ENCODE measurements at regions not wholly inside any gene's neighbourhood (a gene's known extent, or its start where the extent isn't known, plus 50 kb on each side); places are given as distances from the start of the nearest gene placed in this dataset.

- no peak for TF ChIP-seq CTCF (conservative IDR thresholded peaks at IDR 0.05)
- no peak for DNase-seq (ENCODE audit: low read depth, low spot score)
- H3K4me3 Mint-ChIP-seq: no peak overlapping the region
- no peaks in the 10 kb centered on the region for H3K27me3 Mint-ChIP-seq (ENCODE audit: low read depth)
- H3K27ac Mint-ChIP-seq (ENCODE audit: unreplicated experiment): no peak overlapping the region
- H3K36me3 Mint-ChIP-seq (ENCODE audit: low read depth): peaks cover 54% of the 10 kb centered on the region
- peaks cover 5% of the 10 kb centered on the region for H3K4me1 Mint-ChIP-seq
- H3K9me3 Mint-ChIP-seq: peaks cover 13% of the 10 kb centered on the region
Observed at GRCh38 chr17:21540502-21540901, 151.8 kb upstream of the KCNJ18 start.

- H3K27ac Mint-ChIP-seq (ENCODE audit: unreplicated experiment): no peak overlapping the region
- no peak overlapping the region for H3K4me3 Mint-ChIP-seq
Observed at GRCh38 chr17:21542070-21542469, 150.3 kb upstream of the KCNJ18 start.

GRCh38 chr17:21542991-21543390, 149.3 kb upstream of the KCNJ18 start:
- Mint-ChIP-seq H3K27me3 (ENCODE audit: low read depth) (no peaks in the 10 kb centered on the region), H3K36me3 (ENCODE audit: low read depth) (peaks cover 39% of the 10 kb centered on the region), H3K9me3 (peaks cover 7% of the 10 kb centered on the region), H3K4me3 (no peak overlapping the region), H3K27ac (ENCODE audit: unreplicated experiment) (no peak overlapping the region), H3K4me1 (peaks cover 6% of the 10 kb centered on the region)
- DNase-seq (ENCODE audit: low read depth, low spot score): no peak
- no peak for TF ChIP-seq CTCF (conservative IDR thresholded peaks at IDR 0.05)

More at GRCh38 chr17:21542070-21542469, 150.3 kb upstream of the KCNJ18 start:
- Mint-ChIP-seq H3K27me3 (ENCODE audit: low read depth) (no peaks in the 10 kb centered on the region), H3K9me3 (peaks cover 13% of the 10 kb centered on the region), H3K4me1 (peaks cover 4% of the 10 kb centered on the region), H3K36me3 (ENCODE audit: low read depth) (peaks cover 45% of the 10 kb centered on the region)
- no peak for DNase-seq (ENCODE audit: low read depth, low spot score)
- TF ChIP-seq CTCF (conservative IDR thresholded peaks at IDR 0.05): no peak

GRCh38 chr17:21545064-21545463, 147.3 kb upstream of the KCNJ18 start:
- Mint-ChIP-seq H3K4me1 (peaks cover 27% of the 10 kb centered on the region), H3K4me3 (no peak overlapping the region), H3K27ac (ENCODE audit: unreplicated experiment) (no peak overlapping the region), H3K27me3 (ENCODE audit: low read depth) (no peaks in the 10 kb centered on the region), H3K9me3 (no peaks in the 10 kb centered on the region), H3K36me3 (ENCODE audit: low read depth) (peaks cover 28% of the 10 kb centered on the region)
- DNase-seq (ENCODE audit: low read depth, low spot score): no peak
- no peak for TF ChIP-seq CTCF (conservative IDR thresholded peaks at IDR 0.05)

GRCh38 chr17:21548236-21548635, 144.1 kb upstream of the KCNJ18 start:
- Mint-ChIP-seq H3K9me3 (peaks cover 4% of the 10 kb centered on the region), H3K4me1 (peaks cover 37% of the 10 kb centered on the region), H3K27ac (ENCODE audit: unreplicated experiment) (no peak overlapping the region), H3K4me3 (peak overlapping the region; percentile 93), H3K27me3 (ENCODE audit: low read depth) (peaks cover 13% of the 10 kb centered on the region), H3K36me3 (ENCODE audit: low read depth) (peaks cover 25% of the 10 kb centered on the region)
- no peak for DNase-seq (ENCODE audit: low read depth, low spot score)
- TF ChIP-seq CTCF (conservative IDR thresholded peaks at IDR 0.05): no peak
